GM18907 (cell line): ENCODE measurements at regions not wholly inside any gene's neighbourhood (a gene's known extent, or its start where the extent isn't known, plus 50 kb on each side); places are given as distances from the start of the nearest gene placed in this dataset.

Experiments
- ATAC-seq: cut with Tn5 transposase; IDR thresholded peaks from one replicate; pipeline ENCODE4 v1.9.1; 2021; ENCODE audit warnings: mild to moderate bottlenecking, moderate library complexity; ENCODE audit not compliant: unreplicated experiment

DNA sequence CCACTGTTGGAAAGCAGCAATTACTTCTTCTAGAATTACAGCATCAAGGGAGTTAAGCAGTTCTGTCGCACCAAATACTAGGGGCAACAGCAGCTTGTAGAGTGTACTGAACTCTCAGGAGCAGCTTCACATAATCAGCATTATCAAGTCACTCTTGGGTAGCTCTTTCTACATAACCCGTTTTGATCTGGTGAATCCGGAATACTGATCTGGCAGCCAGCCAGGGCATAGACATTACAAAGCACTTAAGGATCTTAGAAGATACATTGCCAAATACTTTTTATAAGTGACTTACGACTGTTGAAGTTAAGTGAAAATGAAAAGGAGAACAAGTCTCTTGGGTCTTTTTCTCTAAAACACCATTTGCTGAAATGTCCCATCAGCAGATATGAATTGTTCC, 73.2 kb upstream of the NETO1 start:
- no peak for ATAC-seq

- no peak for ATAC-seq
These were observed 72.7 kb upstream of the NETO1 start for GRCh38 chr18:72940509-72940908.

- no peak for ATAC-seq
These were observed 68.0 kb upstream of the NETO1 start for GRCh38 chr18:72935744-72936143.

- ATAC-seq, result no peak
These were observed 55.1 kb upstream of the NETO1 start for GRCh38 chr18:72922895-72923294.
